CD4-positive, alpha-beta T cell treated with Interleukin-1 beta for 1 hour (primary cell): ENCODE measurements at regions not wholly inside any gene's neighbourhood (a gene's known extent, or its start where the extent isn't known, plus 50 kb on each side); places are given as distances from the start of the nearest gene placed in this dataset.

ENCODE experiments used
- DNase-seq, 2 donors: peaks; one replicate each; pipeline ENCODE4 v3.0.0-alpha.2; 2020 to 2022

DNA sequence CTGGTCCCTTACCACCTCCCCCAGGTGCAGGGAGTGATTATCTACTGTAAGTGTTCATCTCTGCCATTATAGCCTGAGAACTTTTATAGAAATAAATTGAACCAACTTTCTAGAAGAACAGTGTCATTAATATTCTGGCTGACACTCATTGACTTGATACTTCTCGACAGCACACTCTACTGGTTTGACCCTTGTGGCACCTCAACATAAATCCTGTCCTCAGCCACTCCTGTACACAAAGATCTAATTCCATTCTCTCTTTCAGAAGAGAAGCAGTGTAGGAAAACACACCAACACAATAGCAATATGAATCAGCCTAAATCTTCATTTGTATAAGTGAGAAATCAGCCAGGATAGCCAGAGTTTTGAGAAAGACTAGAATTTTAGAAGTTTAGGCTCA lies 417.7 kb downstream of the TAF11L14 start:
- DNase-seq, result no peak

DNA sequence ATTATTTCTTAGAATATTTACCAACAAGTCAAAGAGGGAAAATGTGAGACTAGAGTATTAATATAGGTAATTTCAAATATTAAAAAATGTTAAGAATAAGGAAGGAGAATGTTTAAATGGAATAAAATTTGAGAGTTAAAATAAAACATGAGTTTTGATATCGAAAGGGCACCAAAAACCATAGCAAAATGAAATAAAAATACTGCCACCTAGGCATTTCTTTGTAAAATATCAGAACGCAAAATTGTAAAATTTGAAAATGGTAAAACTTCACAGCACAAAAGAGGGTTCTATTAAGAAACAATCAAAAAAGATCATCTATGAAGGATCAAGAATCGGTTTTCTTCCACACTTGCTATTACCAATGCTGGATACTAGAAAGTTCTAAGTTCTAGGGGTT lies 418.3 kb downstream of the TAF11L14 start:
- no peak for DNase-seq

DNA sequence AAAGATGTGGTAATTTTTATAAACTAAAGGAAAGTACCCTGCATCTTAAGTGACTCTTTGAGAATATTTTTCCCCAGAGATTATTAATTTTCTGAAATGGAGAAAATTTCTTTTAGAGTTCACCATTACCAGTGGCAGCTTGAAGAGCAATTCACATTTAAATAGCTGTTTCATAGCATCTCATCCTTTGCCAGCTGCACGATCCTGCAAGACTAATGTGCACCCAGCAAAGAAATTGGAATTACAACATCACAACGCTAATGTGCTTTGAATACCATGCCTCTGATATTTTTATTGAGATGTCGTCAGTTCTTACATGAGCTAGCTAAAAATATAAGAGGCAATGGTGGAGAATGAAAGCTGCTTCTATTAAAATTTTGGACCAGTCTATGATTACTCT lies 423.5 kb downstream of the TAF11L14 start:
- no peak for DNase-seq

DNA sequence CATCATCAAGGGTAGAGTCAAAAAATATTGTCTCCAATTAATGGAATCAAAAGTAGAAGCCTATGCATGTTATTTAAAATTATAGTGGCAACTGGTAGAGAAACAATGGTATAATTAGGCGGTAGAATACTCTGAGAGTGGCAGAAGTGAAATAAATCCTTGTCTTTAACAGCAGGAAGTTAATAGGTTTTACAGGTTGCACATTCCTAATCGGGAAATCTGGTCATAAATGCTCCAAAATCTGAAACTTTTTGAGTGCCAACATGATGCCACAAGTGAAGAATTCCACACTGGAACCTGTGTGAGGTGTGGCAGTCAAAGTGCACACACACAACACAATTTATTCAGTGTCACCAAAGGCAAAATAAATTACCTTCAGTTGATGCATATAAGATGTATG lies 433.4 kb downstream of the TAF11L14 start:
- DNase-seq, result no peak

DNA sequence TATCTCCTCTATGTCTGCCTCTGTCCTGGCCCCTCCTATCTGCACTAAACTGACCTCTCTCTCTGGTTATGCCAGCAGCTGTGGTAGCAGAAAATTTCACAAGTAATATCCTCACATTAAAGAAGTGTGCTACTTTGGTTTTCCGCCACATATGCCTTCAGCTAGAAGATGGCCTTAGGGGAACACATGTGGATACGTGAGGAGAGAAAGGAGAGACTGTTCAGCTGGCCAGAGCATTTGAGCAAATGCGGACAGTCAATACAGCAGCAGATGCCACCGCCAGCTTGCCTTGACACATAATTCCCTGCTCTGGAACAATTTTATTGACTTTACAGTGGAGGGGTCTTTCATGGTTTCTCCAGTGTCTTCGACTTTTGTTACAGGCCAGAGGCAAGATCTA lies 434.6 kb downstream of the TAF11L14 start:
- no peak for DNase-seq

DNA sequence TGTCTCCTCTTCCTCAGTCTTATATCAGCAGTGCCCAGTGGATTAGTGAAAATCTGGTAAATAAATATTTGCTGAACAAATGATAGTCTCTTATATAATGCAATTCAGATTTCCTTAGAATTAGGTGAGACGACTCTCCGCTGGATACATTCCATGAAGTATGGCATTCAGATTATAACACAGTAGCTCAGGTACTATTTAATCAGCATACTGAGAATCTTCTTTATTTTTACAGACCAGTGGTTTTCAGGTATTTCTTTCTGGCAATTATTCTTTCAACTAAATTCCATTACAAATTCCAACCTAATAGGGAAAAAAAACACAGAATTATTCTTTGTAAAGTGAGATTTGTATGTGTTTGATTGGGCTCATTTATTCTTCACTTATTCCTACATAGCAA lies 435.5 kb downstream of the TAF11L14 start:
- no peak for DNase-seq

DNA sequence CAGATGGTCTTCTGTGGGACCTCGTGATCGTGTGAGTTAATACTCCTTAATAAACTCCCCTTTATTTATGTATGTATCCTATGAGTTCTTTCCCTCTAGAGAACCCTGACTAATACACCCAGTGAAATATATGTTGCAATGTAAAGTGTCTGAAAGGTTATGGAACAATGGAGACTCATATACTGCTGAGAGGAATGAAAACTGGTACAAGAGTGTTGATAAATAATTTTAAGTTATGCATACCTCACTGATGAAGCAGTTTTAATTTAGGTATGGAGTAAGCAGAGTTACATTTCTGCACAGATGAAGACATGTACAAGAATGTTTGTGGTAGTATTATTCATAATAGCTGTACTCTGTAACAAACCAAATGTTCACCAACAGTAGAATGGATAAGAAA lies 438.3 kb downstream of the TAF11L14 start:
- no peak for DNase-seq

DNA sequence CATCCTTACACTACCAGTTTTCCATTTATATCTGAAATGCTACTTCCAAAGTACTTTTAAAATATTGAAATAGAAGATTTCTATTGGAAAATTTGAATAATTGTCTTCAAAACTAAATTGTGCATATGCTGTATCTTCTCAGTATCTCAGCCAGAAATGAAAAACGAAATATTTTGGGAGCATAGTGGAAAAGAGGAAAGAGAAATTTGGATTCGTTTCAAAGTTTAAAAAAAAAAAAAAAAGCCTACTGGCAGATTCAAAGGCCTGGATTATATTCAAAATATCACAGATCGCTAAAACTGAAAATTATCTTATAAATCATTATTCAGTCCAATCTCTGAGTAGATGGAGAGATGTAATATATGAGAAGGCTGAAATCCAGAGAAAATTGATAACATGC lies 440.7 kb downstream of the TAF11L14 start:
- DNase-seq, result no peak

DNA sequence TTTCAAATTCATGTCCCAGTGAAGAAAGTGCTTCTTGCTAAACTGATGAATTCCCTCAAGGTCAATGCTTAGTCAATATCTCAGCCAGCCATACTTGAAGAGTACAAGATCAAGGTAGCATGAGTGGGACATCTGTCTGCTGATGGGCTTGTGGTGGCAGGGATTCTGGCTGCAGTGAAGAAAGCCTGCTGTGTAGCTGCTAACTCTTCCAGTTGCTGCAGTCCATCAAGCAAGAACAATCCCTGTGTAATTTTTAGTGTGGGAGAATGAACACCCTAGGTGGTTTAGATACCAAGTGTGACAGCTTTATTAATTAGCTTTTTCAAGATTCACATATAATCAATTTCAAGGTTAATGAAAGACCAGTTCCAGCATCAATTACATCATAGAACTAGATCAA lies 443.9 kb downstream of the TAF11L14 start:
- no peak for DNase-seq

DNA sequence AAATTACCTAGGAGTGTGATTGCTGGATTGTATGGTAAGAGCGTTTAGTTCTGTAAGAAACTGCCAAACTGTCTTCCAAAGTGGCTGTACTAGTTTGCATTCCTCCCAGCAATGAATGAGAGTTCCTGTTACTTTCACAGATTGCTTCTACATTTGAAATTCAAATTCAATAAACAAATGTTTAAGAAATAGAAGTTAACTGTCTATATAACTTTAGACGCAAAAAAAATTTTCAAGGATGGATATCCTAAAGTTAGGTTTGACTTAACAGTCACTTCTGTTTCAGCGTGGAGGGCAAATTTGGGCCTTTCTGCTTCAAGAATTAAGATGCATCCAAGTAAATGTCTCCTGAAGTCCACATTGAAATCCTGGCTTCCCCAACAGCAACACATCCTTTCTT lies 445.6 kb downstream of the TAF11L14 start:
- DNase-seq, result no peak

DNA sequence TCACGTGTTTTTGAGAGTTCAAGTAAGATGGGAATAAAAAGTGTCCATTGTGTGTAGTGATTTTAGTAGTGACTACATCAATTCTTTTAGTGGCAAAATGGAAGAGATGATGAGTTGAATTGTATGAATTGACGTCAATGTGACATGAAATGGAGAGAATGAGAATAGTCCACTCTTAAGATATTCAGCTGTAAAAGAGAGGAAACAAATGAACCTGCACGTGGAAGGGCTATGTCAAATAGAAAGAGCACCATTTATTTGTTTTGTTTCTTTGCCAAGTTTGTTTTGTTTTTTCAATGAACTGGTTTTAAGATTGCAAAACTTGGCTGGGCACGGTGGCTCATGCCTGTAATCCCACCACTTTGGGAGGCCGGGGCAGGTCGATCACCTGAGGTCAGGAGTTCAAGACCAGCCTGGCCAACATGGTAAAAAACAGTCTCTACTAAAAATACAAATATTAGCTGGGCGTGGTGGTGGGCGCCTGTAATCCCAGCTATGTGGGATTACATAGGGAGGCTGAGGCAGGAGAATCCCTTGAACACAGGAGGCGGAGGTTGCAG lies 453.8 kb downstream of the TAF11L14 start:
- no peak for DNase-seq

DNA sequence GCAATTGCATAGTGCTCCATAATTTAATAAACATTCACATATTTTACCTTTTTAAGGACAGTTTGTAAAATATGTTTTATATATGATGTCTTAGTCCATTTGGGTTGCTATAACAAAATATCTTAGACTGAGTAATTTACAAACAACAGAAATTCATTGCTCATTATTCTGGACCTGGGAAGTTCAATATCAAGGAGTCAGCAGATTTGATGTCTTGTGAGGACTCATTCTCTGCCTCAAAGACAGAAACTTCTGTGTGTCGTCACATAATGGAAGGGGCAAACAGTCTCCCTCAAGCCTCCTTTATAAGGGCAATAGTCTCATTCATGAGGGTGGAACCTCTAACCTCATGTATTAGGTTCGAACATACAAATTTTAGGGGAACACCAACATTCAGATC lies 455.9 kb downstream of the TAF11L14 start:
- DNase-seq, result no peak

DNA sequence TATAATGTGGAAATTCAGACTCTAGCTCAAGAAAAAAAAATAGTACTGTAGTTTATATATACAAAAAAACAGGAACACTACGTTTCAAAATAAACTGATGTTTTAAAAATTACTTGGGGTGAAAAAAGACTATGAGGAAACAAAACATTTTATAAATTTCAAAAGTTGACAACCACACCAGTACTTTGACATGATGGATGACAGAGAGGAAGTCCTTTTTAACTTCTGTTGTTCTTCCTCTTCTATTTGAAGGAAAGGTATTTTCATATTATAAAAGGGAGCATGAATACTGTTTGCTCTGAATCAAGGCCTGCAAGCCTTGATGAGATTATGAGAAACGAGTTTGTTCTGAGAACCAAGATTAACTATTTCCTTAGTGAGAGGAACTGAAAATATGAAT lies 456.9 kb downstream of the TAF11L14 start:
- no peak for DNase-seq

DNA sequence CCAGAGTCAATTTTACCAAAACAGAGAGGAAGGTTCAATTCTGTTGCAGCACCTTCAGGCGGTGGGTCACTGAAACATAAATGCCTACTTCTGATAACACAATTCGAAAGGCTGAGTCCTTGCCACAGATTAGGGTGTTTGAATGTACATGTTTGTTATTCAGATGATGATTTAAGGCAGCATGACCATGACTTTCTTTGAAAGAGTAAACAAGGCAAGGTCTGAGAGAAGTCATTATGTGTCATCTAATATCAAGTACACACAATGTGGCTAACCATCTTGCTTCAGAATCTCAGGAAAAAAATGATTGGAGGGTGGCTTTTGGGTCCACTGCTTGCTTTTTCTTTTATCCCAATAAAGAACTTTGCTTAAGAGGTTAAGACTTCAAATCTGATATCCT lies 457.5 kb downstream of the TAF11L14 start:
- no peak for DNase-seq

DNA sequence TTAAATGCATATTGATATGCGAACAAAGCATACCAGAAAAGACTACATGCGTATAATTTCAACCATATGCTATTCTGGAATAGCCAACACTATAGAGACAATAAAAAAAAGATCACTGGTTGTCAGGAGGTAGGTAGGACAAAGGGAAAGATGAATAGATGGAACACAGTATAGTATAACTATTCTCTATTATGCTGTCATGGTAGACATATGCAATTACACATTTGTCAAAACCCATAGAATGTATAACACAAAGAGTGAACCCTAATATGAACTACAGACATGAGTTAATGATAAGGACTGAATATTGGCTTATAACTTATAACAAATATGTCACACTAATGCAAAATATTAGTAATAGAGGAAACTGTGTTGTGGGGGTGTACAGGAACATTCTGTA lies 460.8 kb downstream of the TAF11L14 start:
- DNase-seq, result no peak

DNA sequence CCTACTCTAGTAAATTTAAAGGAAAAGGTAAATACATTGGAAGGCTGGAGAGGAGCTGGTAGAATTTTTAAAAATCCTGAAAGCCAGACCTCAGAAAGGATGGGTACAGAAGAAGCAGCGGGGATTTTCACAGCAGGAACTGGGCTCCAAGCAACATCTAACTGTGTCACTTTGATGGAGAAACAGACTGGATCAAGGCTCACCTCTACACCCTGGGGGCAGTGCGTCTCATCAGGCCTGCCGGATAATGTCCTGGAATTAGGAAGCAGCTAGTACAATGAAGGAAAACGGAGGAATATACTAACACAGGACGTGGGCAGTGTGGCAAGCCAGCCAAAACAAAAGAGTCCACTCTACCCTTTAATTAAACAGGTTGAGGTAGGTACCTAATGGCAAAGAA lies 463.6 kb downstream of the TAF11L14 start:
- DNase-seq, result no peak

DNA sequence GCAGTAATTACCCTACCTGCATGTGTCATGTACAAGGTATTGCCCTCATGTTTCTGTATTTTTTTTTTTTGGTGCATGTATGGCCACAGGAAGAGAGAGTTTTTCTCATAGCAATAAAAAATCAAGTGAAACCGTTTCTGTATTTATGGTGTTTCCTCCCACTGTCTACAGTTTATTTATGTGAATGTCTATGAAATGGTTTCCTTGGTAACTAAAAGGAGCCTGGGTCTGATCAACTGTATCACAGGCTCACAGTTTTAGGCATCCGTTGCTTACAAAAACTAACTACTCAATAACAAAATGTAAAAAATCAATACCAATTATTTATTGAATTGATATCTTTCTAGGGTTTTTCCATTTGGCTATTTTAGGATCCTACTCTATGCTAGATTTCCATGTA lies 464.4 kb downstream of the TAF11L14 start:
- DNase-seq, result no peak

DNA sequence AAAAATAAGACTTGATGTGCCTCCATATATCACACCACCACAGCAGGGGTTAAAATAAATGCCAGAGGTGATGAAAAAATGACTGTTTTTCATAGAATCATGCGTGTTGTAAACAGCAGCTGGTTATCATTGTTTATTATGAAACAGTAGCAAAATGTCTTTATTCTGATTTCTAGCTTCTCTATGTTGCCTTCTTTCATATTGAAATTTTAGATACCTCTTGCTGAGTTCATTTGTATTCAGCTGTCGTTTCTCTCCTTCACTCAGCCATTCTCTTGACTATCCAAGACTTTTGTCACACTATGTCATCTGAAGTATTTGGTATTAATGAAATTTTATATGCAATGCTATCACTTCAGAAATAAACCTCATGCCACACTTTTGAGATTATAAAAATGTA lies 465.0 kb downstream of the TAF11L14 start:
- no peak for DNase-seq

DNA sequence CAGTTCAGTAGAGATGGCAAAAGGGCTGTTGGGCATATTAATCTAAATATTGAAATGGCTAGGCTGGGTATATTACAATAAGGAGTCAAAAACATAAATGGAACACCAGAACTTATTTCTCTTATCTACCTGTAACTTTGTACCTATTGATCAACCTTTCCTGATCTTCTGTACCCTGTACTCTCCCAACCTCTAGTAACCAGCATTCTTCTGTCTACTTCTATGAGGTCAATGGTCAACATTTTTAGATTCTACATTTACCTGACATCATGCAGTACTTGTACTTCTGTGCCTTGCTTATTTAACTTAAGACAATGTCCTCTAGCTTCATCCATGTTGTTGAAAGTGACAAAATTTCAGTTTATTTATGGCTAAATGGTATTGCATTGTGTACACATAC lies 467.3 kb downstream of the TAF11L14 start:
- DNase-seq, result no peak

DNA sequence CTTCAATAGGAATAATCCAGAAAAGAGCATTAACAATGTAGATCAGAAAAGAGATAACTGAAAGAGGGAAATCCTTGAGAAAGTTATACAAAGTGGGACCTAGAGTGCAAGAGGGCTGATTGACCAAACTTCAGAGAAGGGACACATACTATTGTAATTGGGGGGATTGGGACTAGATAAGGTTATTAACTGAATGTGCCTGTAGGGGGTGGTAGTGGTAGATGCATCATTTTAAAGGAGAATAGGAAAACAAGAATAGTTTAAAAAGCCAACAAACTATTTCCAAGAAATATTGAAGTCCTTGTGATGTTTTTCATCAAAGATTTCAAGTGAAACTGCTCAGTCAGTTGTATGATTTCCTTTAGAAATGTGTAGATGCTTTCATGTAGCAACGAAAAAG lies 468.5 kb downstream of the TAF11L14 start:
- DNase-seq, result no peak

DNA sequence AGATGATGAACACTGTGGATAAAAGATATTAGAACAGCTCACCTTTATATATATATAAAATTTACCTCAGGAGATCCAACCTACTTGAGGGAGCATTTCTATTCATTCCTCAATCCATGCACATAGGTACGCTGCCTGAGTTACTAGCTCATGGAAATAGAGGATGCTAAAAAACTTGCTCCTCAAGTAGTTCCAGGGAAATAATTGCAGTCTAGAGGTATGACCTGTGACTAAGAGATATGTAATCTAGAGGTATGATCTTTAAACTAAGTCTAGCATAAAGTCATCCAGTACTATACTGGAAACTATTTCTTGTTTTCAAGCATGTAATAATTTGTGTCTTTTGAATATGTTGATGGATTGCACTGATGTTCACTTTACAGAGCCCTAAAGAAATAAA lies 471.2 kb downstream of the TAF11L14 start:
- DNase-seq, result no peak

DNA sequence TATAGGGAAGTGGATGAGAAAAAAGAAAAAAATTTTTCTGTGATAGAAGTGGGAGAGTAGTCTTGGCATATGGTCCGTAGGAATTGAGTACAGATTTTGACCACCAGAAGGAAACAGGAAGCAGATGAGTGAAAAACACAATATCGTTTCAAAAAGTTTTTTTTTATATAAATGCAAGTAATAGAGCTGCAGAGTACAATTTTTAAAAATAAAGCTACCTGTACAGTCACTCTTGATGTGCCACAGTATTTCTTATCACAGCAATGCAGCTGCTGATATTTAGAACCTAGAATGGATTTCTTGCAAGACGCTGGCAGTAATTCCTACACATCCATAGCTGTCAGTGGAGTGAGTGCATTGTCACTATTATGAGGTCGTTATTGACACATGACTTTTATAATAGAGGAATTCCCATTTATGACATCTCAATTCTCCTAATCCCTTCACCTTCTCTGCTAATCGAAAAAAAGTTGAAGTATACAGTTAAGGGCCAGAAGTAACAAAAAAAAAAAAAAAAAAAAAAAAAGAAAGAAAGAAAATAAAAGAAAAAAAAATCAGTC lies 477.7 kb downstream of the TAF11L14 start:
- no peak for DNase-seq

DNA sequence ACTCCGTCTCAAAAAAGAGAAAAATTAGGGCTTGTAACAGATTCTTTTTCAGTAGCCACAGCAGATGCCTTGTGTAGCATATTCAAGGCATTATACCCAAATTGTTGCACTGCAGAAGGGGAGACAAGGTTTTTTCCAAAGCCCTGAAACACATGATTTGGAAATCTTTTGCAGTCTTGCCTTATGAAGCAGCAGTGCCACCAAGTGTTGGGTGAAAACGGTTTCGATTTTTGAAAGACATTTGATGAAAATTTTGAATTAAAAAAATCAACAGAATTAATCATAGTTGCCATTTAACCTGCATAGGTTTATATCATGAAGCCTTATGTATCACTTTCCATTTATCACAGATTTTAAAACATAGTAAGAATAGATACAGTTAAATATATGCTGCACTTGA lies 479.5 kb downstream of the TAF11L14 start:
- DNase-seq, result no peak

DNA sequence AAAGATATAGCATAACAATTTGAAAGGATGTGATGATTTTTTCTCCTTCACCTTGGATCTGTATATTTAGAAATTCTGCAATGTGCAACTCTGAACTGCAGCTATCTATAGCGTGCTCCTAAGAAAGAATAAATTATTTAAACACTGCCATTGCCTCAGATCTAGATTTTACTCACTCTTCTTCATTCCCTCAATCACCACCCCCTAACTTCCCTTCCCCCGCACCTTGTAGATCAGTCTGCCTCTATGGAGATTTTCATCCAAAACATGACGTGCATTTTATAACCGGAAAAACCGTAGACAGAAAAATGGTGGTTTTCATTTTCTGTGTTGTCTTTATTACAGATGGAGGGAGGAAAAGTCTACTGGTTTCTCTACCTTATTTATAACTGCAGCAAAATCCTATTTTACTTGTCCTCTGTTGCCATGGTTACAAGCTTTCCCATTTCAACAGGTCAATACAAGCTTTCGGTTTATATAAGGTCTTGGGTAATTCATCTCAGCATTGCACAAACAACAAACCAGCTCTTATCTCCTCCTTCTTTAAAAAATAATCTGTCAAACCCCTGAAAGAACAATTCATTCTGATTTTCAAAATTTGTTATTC lies 480.0 kb downstream of the TAF11L14 start:
- no peak for DNase-seq

DNA sequence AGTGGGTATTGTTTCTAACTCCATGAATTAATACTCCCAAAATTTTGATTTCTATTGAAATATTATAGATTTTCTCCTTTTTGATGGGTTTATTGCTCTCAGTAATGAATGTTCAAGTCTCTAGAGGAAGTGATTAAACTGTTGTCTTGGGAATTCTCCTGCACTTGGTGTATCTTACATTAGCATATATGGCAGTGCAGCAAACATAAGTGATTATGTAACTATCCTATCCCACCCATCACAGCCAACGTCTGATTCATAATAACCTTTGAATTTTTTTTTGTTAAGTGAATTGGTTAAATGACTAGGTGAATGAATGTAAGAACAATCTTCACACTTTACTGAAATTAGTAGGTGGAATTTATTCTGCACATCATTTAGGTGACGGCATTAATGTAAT lies 483.7 kb downstream of the TAF11L14 start:
- DNase-seq, result no peak
